IPS-15b (cell line): ENCODE measurements at regions not wholly inside any gene's neighbourhood (a gene's known extent, or its start where the extent isn't known, plus 50 kb on each side); places are given as distances from the start of the nearest gene placed in this dataset.

Source experiments
- H3K27me3 ChIP-seq: one replicate; pipeline ENCODE4 v1.6.1; 2013; ENCODE audit warnings: low read length; ENCODE audit not compliant: control insufficient read depth, insufficient read depth
- H3K36me3 ChIP-seq: one replicate; pipeline ENCODE4 v1.6.1; 2013; ENCODE audit warnings: low read length; ENCODE audit not compliant: control insufficient read depth, insufficient read depth
- H3K4me1 ChIP-seq: one replicate; pipeline ENCODE4 v1.6.1; 2013; ENCODE audit warnings: mild to moderate bottlenecking, low read length; ENCODE audit not compliant: control insufficient read depth, insufficient read depth
- H3K4me3 ChIP-seq: one replicate; pipeline ENCODE4 v1.5.1; 2013; ENCODE audit warnings: low read depth, low read length
- H3K9ac ChIP-seq: one replicate; pipeline ENCODE4 v1.6.1; 2013; ENCODE audit warnings: low read depth, mild to moderate bottlenecking, low read length
- H3K9me3 ChIP-seq: one replicate; pipeline ENCODE4 v1.6.1; 2013; ENCODE audit warnings: mild to moderate bottlenecking, low read length; ENCODE audit not compliant: control insufficient read depth, insufficient read depth

- no peaks in the 10 kb centered on the region for H3K27me3 ChIP-seq
- H3K4me1 ChIP-seq: no peaks in the 10 kb centered on the region
- H3K9ac ChIP-seq: no peak overlapping the region
- H3K9me3 ChIP-seq: no peaks in the 10 kb centered on the region
- H3K4me3 ChIP-seq: no peak overlapping the region
- no peaks in the 10 kb centered on the region for H3K36me3 ChIP-seq
Measured at GRCh38 chr6:167570460-167571400, 245.8 kb downstream of the TTLL2 start.

GRCh38 chr6:167571550-167571949 is 246.7 kb downstream of the TTLL2 start:
- Histone ChIP-seq H3K9ac (no peak overlapping the region), H3K36me3 (no peaks in the 10 kb centered on the region), H3K4me1 (no peaks in the 10 kb centered on the region), H3K9me3 (no peaks in the 10 kb centered on the region), H3K4me3 (no peak overlapping the region), H3K27me3 (no peaks in the 10 kb centered on the region)

- Histone ChIP-seq H3K36me3 (no peaks in the 10 kb centered on the region), H3K9me3 (no peaks in the 10 kb centered on the region), H3K27me3 (no peaks in the 10 kb centered on the region), H3K9ac (no peak overlapping the region), H3K4me3 (no peak overlapping the region), H3K4me1 (no peaks in the 10 kb centered on the region)
Measured at GRCh38 chr6:167572106-167572505, 247.2 kb downstream of the TTLL2 start.

GRCh38 chr6:167572841-167573271 is 248.0 kb downstream of the TTLL2 start:
- Histone ChIP-seq H3K4me1 (no peaks in the 10 kb centered on the region), H3K36me3 (no peaks in the 10 kb centered on the region), H3K9ac (no peak overlapping the region), H3K4me3 (no peak overlapping the region), H3K27me3 (no peaks in the 10 kb centered on the region), H3K9me3 (no peaks in the 10 kb centered on the region)

GRCh38 chr6:167573461-167574215 is 248.8 kb downstream of the TTLL2 start:
- Histone ChIP-seq H3K9ac (no peak overlapping the region), H3K36me3 (no peaks in the 10 kb centered on the region), H3K4me1 (no peaks in the 10 kb centered on the region), H3K9me3 (no peaks in the 10 kb centered on the region), H3K4me3 (no peak overlapping the region), H3K27me3 (no peaks in the 10 kb centered on the region)

GRCh38 chr6:167574431-167575151 is 249.7 kb downstream of the TTLL2 start:
- H3K36me3 ChIP-seq: no peaks in the 10 kb centered on the region
- H3K27me3 ChIP-seq: no peaks in the 10 kb centered on the region
- H3K9me3 ChIP-seq: no peaks in the 10 kb centered on the region
- H3K9ac ChIP-seq: no peak overlapping the region
- H3K4me1 ChIP-seq: no peaks in the 10 kb centered on the region
- no peak overlapping the region for H3K4me3 ChIP-seq

GRCh38 chr6:167575158-167575696 is 250.3 kb downstream of the TTLL2 start:
- no peaks in the 10 kb centered on the region for H3K9me3 ChIP-seq
- no peaks in the 10 kb centered on the region for H3K36me3 ChIP-seq
- H3K9ac ChIP-seq: no peak overlapping the region
- H3K4me1 ChIP-seq: no peaks in the 10 kb centered on the region
- H3K4me3 ChIP-seq: no peak overlapping the region
- H3K27me3 ChIP-seq: no peaks in the 10 kb centered on the region

GRCh38 chr6:167576050-167576741 is 250.5 kb upstream of the AFDN start:
- H3K9me3 ChIP-seq: no peaks in the 10 kb centered on the region
- no peaks in the 10 kb centered on the region for H3K4me1 ChIP-seq
- H3K4me3 ChIP-seq: no peak overlapping the region
- H3K36me3 ChIP-seq: no peaks in the 10 kb centered on the region
- no peaks in the 10 kb centered on the region for H3K27me3 ChIP-seq
- H3K9ac ChIP-seq: no peak overlapping the region

GRCh38 chr6:167576828-167577503 is 249.7 kb upstream of the AFDN start:
- Histone ChIP-seq H3K36me3 (no peaks in the 10 kb centered on the region), H3K4me1 (no peaks in the 10 kb centered on the region), H3K4me3 (no peak overlapping the region), H3K9me3 (no peaks in the 10 kb centered on the region), H3K27me3 (no peaks in the 10 kb centered on the region), H3K9ac (no peak overlapping the region)

- no peak overlapping the region for H3K9ac ChIP-seq
- no peaks in the 10 kb centered on the region for H3K4me1 ChIP-seq
- H3K36me3 ChIP-seq: no peaks in the 10 kb centered on the region
- H3K27me3 ChIP-seq: no peaks in the 10 kb centered on the region
- H3K9me3 ChIP-seq: no peaks in the 10 kb centered on the region
- no peak overlapping the region for H3K4me3 ChIP-seq
Measured at GRCh38 chr6:167577891-167578361, 248.8 kb upstream of the AFDN start.
